GM23338 (cell line): ENCODE measurements at regions not wholly inside any gene's neighbourhood (a gene's known extent, or its start where the extent isn't known, plus 50 kb on each side); places are given as distances from the start of the nearest gene placed in this dataset.

Experiments used
- ATAC-seq: fragments of 200-7000 bp; cut with Tn5 transposase; 3 replicates; pipeline ENCODE4 v1.9.1; 2020
- DNase-seq: peaks from one replicate; pipeline ENCODE4 v3.0.0-alpha.2; 2015; ENCODE audit warnings: low spot score
- H2AFZ ChIP-seq: fragments of 200-600 bp; sonication (generic); 2 replicates; pipeline ENCODE4 v1.8.0; 2016; ENCODE audit warnings: antibody characterized with exemption, mild to moderate bottlenecking, moderate library complexity
- H3F3A ChIP-seq: fragments of 200-600 bp; sonication (generic); replicated peaks from 2 replicates; pipeline ENCODE4 v1.8.0; 2017; ENCODE audit warnings: antibody characterized with exemption, mixed run types, low read depth
- H3K27ac ChIP-seq: fragments of 200-600 bp; sonication (generic); 2 replicates; pipeline ENCODE4 v1.6.1; 2016; ENCODE audit warnings: low read depth
- H3K27me3 ChIP-seq: fragments of 200-600 bp; sonication (generic); 2 replicates; pipeline ENCODE4 v1.8.0; 2016; ENCODE audit warnings: mild to moderate bottlenecking, mixed run types, moderate library complexity; ENCODE audit not compliant: insufficient read depth
- H3K36me3 ChIP-seq: fragments of 200-600 bp; sonication (generic); 2 replicates; pipeline ENCODE4 v1.8.0; 2016; ENCODE audit warnings: mild to moderate bottlenecking; ENCODE audit not compliant: insufficient read depth
- H3K4me1 ChIP-seq: fragments of 200-600 bp; sonication (generic); 2 replicates; pipeline ENCODE4 v1.8.0; 2016; ENCODE audit warnings: mild to moderate bottlenecking, moderate library complexity; ENCODE audit not compliant: insufficient read depth
- H3K4me2 ChIP-seq: fragments of 200-600 bp; sonication (generic); 2 replicates; pipeline ENCODE4 v1.7.1; 2017; ENCODE audit warnings: mixed run types
- H3K4me3 ChIP-seq: fragments of 200-600 bp; sonication (generic); 2 replicates; pipeline ENCODE4 v1.6.1; 2016; ENCODE audit warnings: mixed run types
- H3K79me2 ChIP-seq: fragments of 200-600 bp; sonication (generic); replicated peaks from 2 replicates; pipeline ENCODE4 v1.8.0; 2017; ENCODE audit warnings: mild to moderate bottlenecking; ENCODE audit not compliant: insufficient read depth
- H3K9me2 ChIP-seq: fragments of 200-600 bp; sonication (generic); 2 replicates; pipeline ENCODE4 v1.8.0; 2017; ENCODE audit not compliant: insufficient read depth
- H4K20me1 ChIP-seq: fragments of 200-600 bp; sonication (generic); replicated peaks from 2 replicates; pipeline ENCODE4 v1.8.0; 2017; ENCODE audit warnings: mild to moderate bottlenecking; ENCODE audit not compliant: insufficient read depth
- H3K27ac Mint-ChIP-seq: 2 replicates; pipeline ENCODE4 v1.8.0; 2020; ENCODE audit warnings: inconsistent platforms, mild to moderate bottlenecking, moderate library complexity, mixed read lengths
- H3K27me3 Mint-ChIP-seq: 3 replicates; pipeline ENCODE4 v1.8.0; 2022; ENCODE audit warnings: low read depth, mild to moderate bottlenecking, moderate library complexity, mixed read lengths, inconsistent platforms; ENCODE audit not compliant: insufficient read depth, poor library complexity
- H3K36me3 Mint-ChIP-seq: 3 replicates; pipeline ENCODE4 v1.8.0; 2021; ENCODE audit warnings: low read depth, mild to moderate bottlenecking, inconsistent platforms, moderate library complexity, mixed read lengths
- H3K4me1 Mint-ChIP-seq: 3 replicates; pipeline ENCODE4 v1.8.0; 2020; ENCODE audit warnings: mild to moderate bottlenecking, inconsistent platforms, mixed read lengths
- H3K4me3 Mint-ChIP-seq: 3 replicates; pipeline ENCODE4 v1.8.0; 2021; ENCODE audit warnings: moderate library complexity, mild to moderate bottlenecking, inconsistent platforms, mixed read lengths
- H3K9me3 Mint-ChIP-seq: 3 replicates; pipeline ENCODE4 v1.8.0; 2020; ENCODE audit warnings: moderate library complexity, mild to moderate bottlenecking, inconsistent platforms, mixed read lengths
- CREB1 ChIP-seq: fragments of 250-450 bp; sonication (Bioruptor Pico); IDR thresholded peaks from 2 replicates; pipeline ENCODE4 v1.5.0; 2020; ENCODE audit warnings: low read depth, mild to moderate bottlenecking, moderate library complexity
- EZH2 ChIP-seq: fragments of 200-600 bp; sonication (generic); IDR thresholded peaks from one replicate; pipeline ENCODE4 v1.8.0; 2017; ENCODE audit warnings: antibody characterized with exemption, mild to moderate bottlenecking, low read depth; ENCODE audit not compliant: unreplicated experiment
- EZH2phosphoT487 ChIP-seq: fragments of 200-600 bp; sonication (generic); IDR thresholded peaks from one replicate; pipeline ENCODE4 v1.8.1; 2018; ENCODE audit warnings: antibody characterized with exemption; ENCODE audit not compliant: unreplicated experiment
- JUNB ChIP-seq: IDR thresholded peaks from one replicate; pipeline ENCODE4 v1.6.1; 2016; ENCODE audit warnings: antibody characterized with exemption; ENCODE audit not compliant: unreplicated experiment
- NANOG ChIP-seq: IDR thresholded peaks from 2 replicates; pipeline ENCODE4 v1.6.1; 2016; ENCODE audit warnings: antibody characterized with exemption, borderline replicate concordance
- POLR2AphosphoS5 ChIP-seq: IDR thresholded peaks from 2 replicates; pipeline ENCODE4 v1.6.1; 2016; ENCODE audit warnings: antibody characterized with exemption, low read depth
- STAT1 ChIP-seq: IDR thresholded peaks from one replicate; pipeline ENCODE4 v1.6.1; 2016; ENCODE audit warnings: antibody characterized with exemption; ENCODE audit not compliant: unreplicated experiment
- ZNF114 ChIP-seq: fragments of 250-450 bp; sonication (Bioruptor Pico); IDR thresholded peaks from 2 replicates; pipeline ENCODE4 v1.5.0; 2020; ENCODE audit warnings: mild to moderate bottlenecking, moderate library complexity
- ZNF331 ChIP-seq: fragments of 250-450 bp; sonication (Bioruptor Pico); IDR thresholded peaks from 2 replicates; pipeline ENCODE4 v1.5.0; 2020; ENCODE audit warnings: low read depth, mild to moderate bottlenecking, moderate library complexity
- TF ChIP-seq, protein P1 (sequence below): IDR thresholded peaks from 2 replicates; pipeline ENCODE4 v1.6.1; 2016; ENCODE audit warnings: antibody characterized with exemption
- TF ChIP-seq, protein P2 (sequence below): IDR thresholded peaks from one replicate; pipeline ENCODE4 v1.6.1; 2018; ENCODE audit warnings: antibody characterized with exemption; ENCODE audit not compliant: unreplicated experiment
- TF ChIP-seq, protein P3 (sequence below), 2 experiments: fragments of 200-600 bp in 1 of 2; sonication (generic) in 1 of 2; conservative IDR thresholded peaks; 2 replicates each; pipeline versions ENCODE4 v1.5.1 to v1.6.1; 2016 to 2017; ENCODE audit warnings: antibody characterized with exemption in 2 of 2, low read depth in 2 of 2, mild to moderate bottlenecking in 2 of 2, moderate library complexity in 1 of 2
- TF ChIP-seq, protein P4 (sequence below): fragments of 250-450 bp; sonication (Bioruptor Pico); IDR thresholded peaks from 2 replicates; pipeline ENCODE4 v1.5.0; 2020; ENCODE audit warnings: mild to moderate bottlenecking, moderate library complexity

DNA sequence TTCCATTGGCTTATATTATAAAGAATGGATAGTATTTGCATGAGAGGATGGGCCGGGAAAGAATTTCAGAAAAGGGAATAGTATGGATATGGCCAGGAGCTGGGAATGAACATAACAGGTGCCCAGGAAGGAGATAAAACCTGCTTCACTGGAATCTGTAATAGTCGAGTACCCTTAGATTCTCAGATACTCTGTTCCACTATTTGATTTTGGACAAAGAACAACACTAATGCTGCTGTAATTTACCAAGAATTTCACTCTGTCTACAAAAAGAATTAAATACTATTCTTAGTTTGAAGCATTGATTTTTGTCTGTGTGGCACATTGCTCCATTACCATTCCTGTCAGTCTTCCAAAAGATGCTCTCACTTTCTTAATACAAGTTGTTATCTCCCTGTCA is 718.2 kb upstream of the LRRN3 start:
- Histone ChIP-seq H3K36me3 (no peaks in the 10 kb centered on the region), H3K27me3 (no peaks in the 10 kb centered on the region), H3F3A (no peaks in the 10 kb centered on the region), H2AFZ (no peak overlapping the region), H3K27ac (no peak overlapping the region), H4K20me1 (no peaks in the 10 kb centered on the region), H3K9me2 (no peaks in the 10 kb centered on the region; the same call in 1 of the 2 replicates), H3K4me2 (no peak overlapping the region), H3K79me2 (no peaks in the 10 kb centered on the region), H3K4me1 (0 out of 2 replicates have a peak, but pooled peaks cover 8% of the 10 kb centered on the region), H3K4me3 (no peak overlapping the region)
- Mint-ChIP-seq H3K4me1 (peaks cover 5% of the 10 kb centered on the region; the same call in 1 of the 3 replicates), H3K36me3 (no peaks in the 10 kb centered on the region), H3K27ac (no peak overlapping the region), H3K4me3 (no peak overlapping the region), H3K27me3 (no peaks in the 10 kb centered on the region), H3K9me3 (peaks cover 5% of the 10 kb centered on the region; the same call in 2 of the 3 replicates)
- no peak for DNase-seq
- no peak for ATAC-seq
- TF ChIP-seq, protein P1, sequence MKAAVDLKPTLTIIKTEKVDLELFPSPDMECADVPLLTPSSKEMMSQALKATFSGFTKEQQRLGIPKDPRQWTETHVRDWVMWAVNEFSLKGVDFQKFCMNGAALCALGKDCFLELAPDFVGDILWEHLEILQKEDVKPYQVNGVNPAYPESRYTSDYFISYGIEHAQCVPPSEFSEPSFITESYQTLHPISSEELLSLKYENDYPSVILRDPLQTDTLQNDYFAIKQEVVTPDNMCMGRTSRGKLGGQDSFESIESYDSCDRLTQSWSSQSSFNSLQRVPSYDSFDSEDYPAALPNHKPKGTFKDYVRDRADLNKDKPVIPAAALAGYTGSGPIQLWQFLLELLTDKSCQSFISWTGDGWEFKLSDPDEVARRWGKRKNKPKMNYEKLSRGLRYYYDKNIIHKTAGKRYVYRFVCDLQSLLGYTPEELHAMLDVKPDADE: no peak
- TF ChIP-seq, protein P2, sequence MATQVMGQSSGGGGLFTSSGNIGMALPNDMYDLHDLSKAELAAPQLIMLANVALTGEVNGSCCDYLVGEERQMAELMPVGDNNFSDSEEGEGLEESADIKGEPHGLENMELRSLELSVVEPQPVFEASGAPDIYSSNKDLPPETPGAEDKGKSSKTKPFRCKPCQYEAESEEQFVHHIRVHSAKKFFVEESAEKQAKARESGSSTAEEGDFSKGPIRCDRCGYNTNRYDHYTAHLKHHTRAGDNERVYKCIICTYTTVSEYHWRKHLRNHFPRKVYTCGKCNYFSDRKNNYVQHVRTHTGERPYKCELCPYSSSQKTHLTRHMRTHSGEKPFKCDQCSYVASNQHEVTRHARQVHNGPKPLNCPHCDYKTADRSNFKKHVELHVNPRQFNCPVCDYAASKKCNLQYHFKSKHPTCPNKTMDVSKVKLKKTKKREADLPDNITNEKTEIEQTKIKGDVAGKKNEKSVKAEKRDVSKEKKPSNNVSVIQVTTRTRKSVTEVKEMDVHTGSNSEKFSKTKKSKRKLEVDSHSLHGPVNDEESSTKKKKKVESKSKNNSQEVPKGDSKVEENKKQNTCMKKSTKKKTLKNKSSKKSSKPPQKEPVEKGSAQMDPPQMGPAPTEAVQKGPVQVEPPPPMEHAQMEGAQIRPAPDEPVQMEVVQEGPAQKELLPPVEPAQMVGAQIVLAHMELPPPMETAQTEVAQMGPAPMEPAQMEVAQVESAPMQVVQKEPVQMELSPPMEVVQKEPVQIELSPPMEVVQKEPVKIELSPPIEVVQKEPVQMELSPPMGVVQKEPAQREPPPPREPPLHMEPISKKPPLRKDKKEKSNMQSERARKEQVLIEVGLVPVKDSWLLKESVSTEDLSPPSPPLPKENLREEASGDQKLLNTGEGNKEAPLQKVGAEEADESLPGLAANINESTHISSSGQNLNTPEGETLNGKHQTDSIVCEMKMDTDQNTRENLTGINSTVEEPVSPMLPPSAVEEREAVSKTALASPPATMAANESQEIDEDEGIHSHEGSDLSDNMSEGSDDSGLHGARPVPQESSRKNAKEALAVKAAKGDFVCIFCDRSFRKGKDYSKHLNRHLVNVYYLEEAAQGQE: no peak
- no peak for TF ChIP-seq NANOG
- TF ChIP-seq, protein P3, sequence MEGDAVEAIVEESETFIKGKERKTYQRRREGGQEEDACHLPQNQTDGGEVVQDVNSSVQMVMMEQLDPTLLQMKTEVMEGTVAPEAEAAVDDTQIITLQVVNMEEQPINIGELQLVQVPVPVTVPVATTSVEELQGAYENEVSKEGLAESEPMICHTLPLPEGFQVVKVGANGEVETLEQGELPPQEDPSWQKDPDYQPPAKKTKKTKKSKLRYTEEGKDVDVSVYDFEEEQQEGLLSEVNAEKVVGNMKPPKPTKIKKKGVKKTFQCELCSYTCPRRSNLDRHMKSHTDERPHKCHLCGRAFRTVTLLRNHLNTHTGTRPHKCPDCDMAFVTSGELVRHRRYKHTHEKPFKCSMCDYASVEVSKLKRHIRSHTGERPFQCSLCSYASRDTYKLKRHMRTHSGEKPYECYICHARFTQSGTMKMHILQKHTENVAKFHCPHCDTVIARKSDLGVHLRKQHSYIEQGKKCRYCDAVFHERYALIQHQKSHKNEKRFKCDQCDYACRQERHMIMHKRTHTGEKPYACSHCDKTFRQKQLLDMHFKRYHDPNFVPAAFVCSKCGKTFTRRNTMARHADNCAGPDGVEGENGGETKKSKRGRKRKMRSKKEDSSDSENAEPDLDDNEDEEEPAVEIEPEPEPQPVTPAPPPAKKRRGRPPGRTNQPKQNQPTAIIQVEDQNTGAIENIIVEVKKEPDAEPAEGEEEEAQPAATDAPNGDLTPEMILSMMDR (conservative IDR thresholded peaks at IDR 0.05; ENCODE audit: low read depth in 2 of 2): no peak
- no peak for TF ChIP-seq EZH2phosphoT487
- TF ChIP-seq JUNB: no peak
- no peak for TF ChIP-seq EZH2
- TF ChIP-seq, protein P4, sequence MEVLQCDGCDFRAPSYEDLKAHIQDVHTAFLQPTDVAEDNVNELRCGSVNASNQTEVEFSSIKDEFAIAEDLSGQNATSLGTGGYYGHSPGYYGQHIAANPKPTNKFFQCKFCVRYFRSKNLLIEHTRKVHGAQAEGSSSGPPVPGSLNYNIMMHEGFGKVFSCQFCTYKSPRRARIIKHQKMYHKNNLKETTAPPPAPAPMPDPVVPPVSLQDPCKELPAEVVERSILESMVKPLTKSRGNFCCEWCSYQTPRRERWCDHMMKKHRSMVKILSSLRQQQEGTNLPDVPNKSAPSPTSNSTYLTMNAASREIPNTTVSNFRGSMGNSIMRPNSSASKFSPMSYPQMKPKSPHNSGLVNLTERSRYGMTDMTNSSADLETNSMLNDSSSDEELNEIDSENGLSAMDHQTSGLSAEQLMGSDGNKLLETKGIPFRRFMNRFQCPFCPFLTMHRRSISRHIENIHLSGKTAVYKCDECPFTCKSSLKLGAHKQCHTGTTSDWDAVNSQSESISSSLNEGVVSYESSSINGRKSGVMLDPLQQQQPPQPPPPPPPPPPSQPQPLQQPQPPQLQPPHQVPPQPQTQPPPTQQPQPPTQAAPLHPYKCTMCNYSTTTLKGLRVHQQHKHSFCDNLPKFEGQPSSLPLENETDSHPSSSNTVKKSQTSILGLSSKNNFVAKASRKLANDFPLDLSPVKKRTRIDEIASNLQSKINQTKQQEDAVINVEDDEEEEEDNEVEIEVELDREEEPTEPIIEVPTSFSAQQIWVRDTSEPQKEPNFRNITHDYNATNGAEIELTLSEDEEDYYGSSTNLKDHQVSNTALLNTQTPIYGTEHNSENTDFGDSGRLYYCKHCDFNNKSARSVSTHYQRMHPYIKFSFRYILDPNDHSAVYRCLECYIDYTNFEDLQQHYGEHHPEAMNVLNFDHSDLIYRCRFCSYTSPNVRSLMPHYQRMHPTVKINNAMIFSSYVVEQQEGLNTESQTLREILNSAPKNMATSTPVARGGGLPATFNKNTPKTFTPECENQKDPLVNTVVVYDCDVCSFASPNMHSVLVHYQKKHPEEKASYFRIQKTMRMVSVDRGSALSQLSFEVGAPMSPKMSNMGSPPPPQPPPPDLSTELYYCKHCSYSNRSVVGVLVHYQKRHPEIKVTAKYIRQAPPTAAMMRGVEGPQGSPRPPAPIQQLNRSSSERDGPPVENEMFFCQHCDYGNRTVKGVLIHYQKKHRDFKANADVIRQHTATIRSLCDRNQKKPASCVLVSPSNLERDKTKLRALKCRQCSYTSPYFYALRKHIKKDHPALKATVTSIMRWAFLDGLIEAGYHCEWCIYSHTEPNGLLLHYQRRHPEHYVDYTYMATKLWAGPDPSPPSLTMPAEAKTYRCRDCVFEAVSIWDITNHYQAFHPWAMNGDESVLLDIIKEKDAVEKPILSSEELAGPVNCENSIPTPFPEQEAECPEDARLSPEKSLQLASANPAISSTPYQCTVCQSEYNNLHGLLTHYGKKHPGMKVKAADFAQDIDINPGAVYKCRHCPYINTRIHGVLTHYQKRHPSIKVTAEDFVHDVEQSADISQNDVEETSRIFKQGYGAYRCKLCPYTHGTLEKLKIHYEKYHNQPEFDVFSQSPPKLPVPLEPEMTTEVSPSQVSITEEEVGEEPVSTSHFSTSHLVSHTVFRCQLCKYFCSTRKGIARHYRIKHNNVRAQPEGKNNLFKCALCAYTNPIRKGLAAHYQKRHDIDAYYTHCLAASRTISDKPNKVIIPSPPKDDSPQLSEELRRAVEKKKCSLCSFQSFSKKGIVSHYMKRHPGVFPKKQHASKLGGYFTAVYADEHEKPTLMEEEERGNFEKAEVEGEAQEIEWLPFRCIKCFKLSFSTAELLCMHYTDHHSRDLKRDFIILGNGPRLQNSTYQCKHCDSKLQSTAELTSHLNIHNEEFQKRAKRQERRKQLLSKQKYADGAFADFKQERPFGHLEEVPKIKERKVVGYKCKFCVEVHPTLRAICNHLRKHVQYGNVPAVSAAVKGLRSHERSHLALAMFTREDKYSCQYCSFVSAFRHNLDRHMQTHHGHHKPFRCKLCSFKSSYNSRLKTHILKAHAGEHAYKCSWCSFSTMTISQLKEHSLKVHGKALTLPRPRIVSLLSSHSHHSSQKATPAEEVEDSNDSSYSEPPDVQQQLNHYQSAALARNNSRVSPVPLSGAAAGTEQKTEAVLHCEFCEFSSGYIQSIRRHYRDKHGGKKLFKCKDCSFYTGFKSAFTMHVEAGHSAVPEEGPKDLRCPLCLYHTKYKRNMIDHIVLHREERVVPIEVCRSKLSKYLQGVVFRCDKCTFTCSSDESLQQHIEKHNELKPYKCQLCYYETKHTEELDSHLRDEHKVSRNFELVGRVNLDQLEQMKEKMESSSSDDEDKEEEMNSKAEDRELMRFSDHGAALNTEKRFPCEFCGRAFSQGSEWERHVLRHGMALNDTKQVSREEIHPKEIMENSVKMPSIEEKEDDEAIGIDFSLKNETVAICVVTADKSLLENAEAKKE (CRISPR knock-in tag): no peak
- no peak for TF ChIP-seq ZNF331 (CRISPR knock-in tag)
- TF ChIP-seq STAT1: no peak
- no peak for TF ChIP-seq POLR2AphosphoS5
- no peak for TF ChIP-seq ZNF114
- TF ChIP-seq CREB1: no peak
